ENCODE measurements at regions not wholly inside any gene's neighbourhood (a gene's known extent, or its start where the extent isn't known, plus 50 kb on each side); places are given as distances from the start of the nearest gene placed in this dataset.

GRCh38 chr11:79543101-79543500 lies 102.3 kb upstream of the TENM4 start:
- TF ChIP-seq CTCF (IDR thresholded peaks at IDR 0.05; ENCODE audit: extremely low read depth in 1 of 2, insufficient read depth in 1 of 2, low read depth in 1 of 2, low read length in 2 of 2) (no peak), FOS (IDR thresholded peaks at IDR 0.05; ENCODE audit: borderline replicate concordance, insufficient read depth, low read length) (no peak), POLR2A (IDR thresholded peaks at IDR 0.05; ENCODE audit: low read depth, low read length) (no peak)
- TF ChIP-seq, protein P1, sequence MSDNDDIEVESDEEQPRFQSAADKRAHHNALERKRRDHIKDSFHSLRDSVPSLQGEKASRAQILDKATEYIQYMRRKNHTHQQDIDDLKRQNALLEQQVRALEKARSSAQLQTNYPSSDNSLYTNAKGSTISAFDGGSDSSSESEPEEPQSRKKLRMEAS (IDR thresholded peaks at IDR 0.05; ENCODE audit: insufficient read depth, insufficient read length): no peak
